IMR-90 (cell line): ENCODE measurements at regions not wholly inside any gene's neighbourhood (a gene's known extent, or its start where the extent isn't known, plus 50 kb on each side); places are given as distances from the start of the nearest gene placed in this dataset.

Source experiments
- ATAC-seq: fragments of 200-7000 bp; cut with Tn5 transposase; 2 replicates; pipeline ENCODE4 v1.9.1; 2020; ENCODE audit warnings: low read depth, mild to moderate bottlenecking, moderate library complexity
- BruUV-seq: library from RNA; stranded (reverse); fragments of 400-500 nt; replicated peaks from 2 replicates; lab custom pipeline; 2021; lab: Mats Ljungman, UMichigan
- CTCF ChIA-PET: fragments of 300-600 bp; formaldehyde crosslinking; extraction: SDS; loops from one replicate; lab custom pipeline; 2021; ENCODE audit warnings: antibody characterized with exemption; lab: Yijun Ruan, JAX
- POLR2A ChIA-PET: fragments of 300-600 bp; sonication (Branson Sonifier 250); formaldehyde crosslinking; loops from one replicate; lab custom pipeline; 2022; ENCODE audit warnings: antibody characterized with exemption; ENCODE audit not compliant: unreplicated experiment; lab: Charles Lee
- DNase-seq: peaks from one replicate; pipeline ENCODE4 v3.0.0; 2013
- H2AFZ ChIP-seq: replicated peaks from 2 replicates; pipeline ENCODE3; 2013; ENCODE audit warnings: low read length, mild to moderate bottlenecking; ENCODE audit not compliant: poor library complexity
- H2AK5ac ChIP-seq: 2 replicates; pipeline ENCODE4 v1.6.1; 2013; ENCODE audit warnings: low read depth, low read length, inconsistent platforms
- H2AK9ac ChIP-seq: replicated peaks from 2 replicates; pipeline ENCODE3; 2013; ENCODE audit warnings: mild to moderate bottlenecking, low read depth, low read length, moderate library complexity; ENCODE audit not compliant: poor library complexity
- H2BK120ac ChIP-seq: 2 replicates; pipeline ENCODE4 v1.6.1; 2013; ENCODE audit warnings: low read depth, low read length, inconsistent platforms
- H2BK15ac ChIP-seq: 3 replicates; pipeline ENCODE4 v1.6.1; 2013; ENCODE audit warnings: low read depth, low read length, inconsistent platforms
- H2BK20ac ChIP-seq: 2 replicates; pipeline ENCODE4 v1.6.1; 2013; ENCODE audit warnings: low read depth, mild to moderate bottlenecking, inconsistent platforms, low read length, moderate library complexity
- H2BK5ac ChIP-seq: 2 replicates; pipeline ENCODE4 v1.6.1; 2013; ENCODE audit warnings: mild to moderate bottlenecking, low read depth, low read length, inconsistent platforms; ENCODE audit not compliant: poor library complexity, severe bottlenecking
- H3K14ac ChIP-seq: replicated peaks from 2 replicates; pipeline ENCODE4 v1.6.1; 2013; ENCODE audit warnings: low read depth, low read length, inconsistent platforms
- H3K18ac ChIP-seq: 2 replicates; pipeline ENCODE4 v1.6.1; 2013; ENCODE audit warnings: low read depth, low read length, control low read depth
- H3K23ac ChIP-seq: 2 replicates; pipeline ENCODE4 v1.6.1; 2013; ENCODE audit warnings: low read depth, low read length, inconsistent platforms
- H3K27ac ChIP-seq: 2 replicates; pipeline ENCODE4 v1.5.1; 2013; ENCODE audit warnings: mild to moderate bottlenecking, control low read depth, low read length; ENCODE audit not compliant: insufficient read depth
- H3K27me3 ChIP-seq: 2 replicates; pipeline ENCODE4 v1.6.1; 2013; ENCODE audit warnings: low read length; ENCODE audit not compliant: control insufficient read depth, insufficient read depth
- H3K36me3 ChIP-seq: 2 replicates; pipeline ENCODE4 v1.6.1; 2013; ENCODE audit warnings: low read length, mixed read lengths; ENCODE audit not compliant: control insufficient read depth, insufficient read depth
- H3K4ac ChIP-seq: 2 replicates; pipeline ENCODE4 v1.6.1; 2013; ENCODE audit warnings: low read depth, low read length, inconsistent platforms
- H3K4me1 ChIP-seq: 2 replicates; pipeline ENCODE4 v1.6.1; 2013; ENCODE audit warnings: low read length, mixed read lengths; ENCODE audit not compliant: control insufficient read depth, insufficient read depth
- H3K4me2 ChIP-seq: 2 replicates; pipeline ENCODE4 v1.6.1; 2013; ENCODE audit warnings: low read depth, mild to moderate bottlenecking, control low read depth, low read length, moderate library complexity
- H3K4me3 ChIP-seq: 2 replicates; pipeline ENCODE4 v1.5.1; 2013; ENCODE audit warnings: low read depth, mild to moderate bottlenecking, control low read depth, low read length, moderate library complexity; ENCODE audit not compliant: insufficient read depth
- H3K56ac ChIP-seq: 2 replicates; pipeline ENCODE4 v1.6.1; 2013; ENCODE audit warnings: low read length, inconsistent platforms; ENCODE audit not compliant: insufficient read depth; ENCODE audit errors: extremely low read depth
- H3K79me1 ChIP-seq, 2 experiments: 2 replicates each; pipeline ENCODE4 v1.6.1; 2013; ENCODE audit warnings: low read length in 2 of 2, inconsistent platforms in 1 of 2, low read depth in 1 of 2
- H3K9ac ChIP-seq: 2 replicates; pipeline ENCODE4 v1.6.1; 2013; ENCODE audit warnings: low read depth, low read length, control low read depth
- H3K9me1 ChIP-seq: 2 replicates; pipeline ENCODE4 v1.6.1; 2013; ENCODE audit warnings: low read length, inconsistent platforms; ENCODE audit not compliant: insufficient read depth
- H3K9me3 ChIP-seq: 2 replicates; pipeline ENCODE4 v1.6.1; 2013; ENCODE audit warnings: low read length; ENCODE audit not compliant: control insufficient read depth, insufficient read depth
- H4K20me1 ChIP-seq: 2 replicates; pipeline ENCODE4 v1.6.1; 2013; ENCODE audit warnings: low read length, inconsistent platforms; ENCODE audit not compliant: insufficient read depth
- H4K5ac ChIP-seq: 2 replicates; pipeline ENCODE4 v1.6.1; 2013; ENCODE audit warnings: mild to moderate bottlenecking, low read depth, low read length, control low read depth
- H4K8ac ChIP-seq, 2 experiments: 2 replicates each; pipeline ENCODE4 v1.6.1; 2013; ENCODE audit warnings: low read depth in 2 of 2, low read length in 2 of 2, control low read depth in 1 of 2, inconsistent platforms in 1 of 2
- H4K91ac ChIP-seq: 2 replicates; pipeline ENCODE4 v1.6.1; 2013; ENCODE audit warnings: low read depth, low read length, inconsistent platforms; ENCODE audit not compliant: insufficient read depth
- BHLHE40 ChIP-seq: fragments of 150-350 bp; IDR thresholded peaks from 2 replicates; pipeline ENCODE4 v1.6.1; 2016; ENCODE audit warnings: mild to moderate bottlenecking, low read depth, low read length
- CEBPB ChIP-seq: IDR thresholded peaks from 2 replicates; pipeline ENCODE4 v1.6.1; 2012; ENCODE audit warnings: low read depth, low read length, improper control_type of control experiment
- MAZ ChIP-seq: IDR thresholded peaks from 2 replicates; pipeline ENCODE4 v1.6.1; 2012; ENCODE audit warnings: low read depth, mild to moderate bottlenecking, low read length, improper control_type of control experiment, moderate library complexity, borderline replicate concordance
- NFE2L2 ChIP-seq: fragments of 150-350 bp; IDR thresholded peaks from 2 replicates; pipeline ENCODE4 v1.6.1; 2016; ENCODE audit warnings: low read depth, mild to moderate bottlenecking, low read length
- POLR2A ChIP-seq: IDR thresholded peaks from 2 replicates; pipeline ENCODE4 v1.6.1; 2012; ENCODE audit warnings: mild to moderate bottlenecking, low read depth, low read length
- RAD21 ChIP-seq: IDR thresholded peaks from 2 replicates; pipeline ENCODE4 v1.6.1; 2012; ENCODE audit warnings: low read length, improper control_type of control experiment
- RCOR1 ChIP-seq: IDR thresholded peaks from 2 replicates; pipeline ENCODE4 v1.6.1; 2012; ENCODE audit warnings: mild to moderate bottlenecking, low read length, improper control_type of control experiment; ENCODE audit not compliant: insufficient replicate concordance
- RFX5 ChIP-seq: IDR thresholded peaks from 2 replicates; pipeline ENCODE4 v1.8.0; 2012; ENCODE audit warnings: low read depth, mild to moderate bottlenecking, low read length, moderate library complexity
- SMC3 ChIP-seq: fragments of 150-350 bp; IDR thresholded peaks from 2 replicates; pipeline ENCODE4 v1.6.1; 2016; ENCODE audit warnings: low read depth, mild to moderate bottlenecking, antibody characterized with exemption, low read length, moderate library complexity
- WGBS, 2 experiments: methylation state at CpG; one replicate each; pipeline versions ENCODE4 v1.1.5 to v1.1.7; 2013; ENCODE audit warnings: missing lambda C conversion rate in 2 of 2; ENCODE audit not compliant: insufficient read length in 1 of 2; ENCODE audit errors: extremely low coverage in 2 of 2; 5-methylcytosine and 5-hydroxymethylcytosine counted together
- dilution Hi-C: fragments of 300-500 bp; cut with HindIII; formaldehyde crosslinking; loops from one replicate; pipeline ENCODE4 v1.14.3; 2018; ENCODE audit warnings: low sequenced_read_pairs; ENCODE audit not compliant: unreplicated experiment
- in situ Hi-C: fragments of 300-500 bp; cut with MboI; formaldehyde crosslinking; loops from 3 replicates; pipeline ENCODE4 v1.14.3; 2019; ENCODE audit warnings: low sequenced_read_pairs, inconsistent platforms, mixed read lengths
- intact Hi-C: fragments of 100-400 bp; cut with micrococcal nuclease; formaldehyde crosslinking; loops from 2 replicates; pipeline ENCODE4 v1.10.0; 2022
- TF ChIP-seq, protein P1 (sequence below): fragments of 150-350 bp; IDR thresholded peaks from 2 replicates; pipeline ENCODE4 v1.6.1; 2016; ENCODE audit warnings: low read depth, mild to moderate bottlenecking, low read length, moderate library complexity, borderline replicate concordance
- TF ChIP-seq, protein P2 (sequence below): fragments of 150-350 bp; IDR thresholded peaks from 2 replicates; pipeline ENCODE4 v1.6.1; 2017; ENCODE audit warnings: mild to moderate bottlenecking, antibody characterized with exemption, low read length, low read depth
- TF ChIP-seq, protein P3 (sequence below): conservative IDR thresholded peaks from 2 replicates; pipeline ENCODE4 v1.5.1; 2012; ENCODE audit warnings: mild to moderate bottlenecking, low read depth, low read length, improper control_type of control experiment

DNA sequence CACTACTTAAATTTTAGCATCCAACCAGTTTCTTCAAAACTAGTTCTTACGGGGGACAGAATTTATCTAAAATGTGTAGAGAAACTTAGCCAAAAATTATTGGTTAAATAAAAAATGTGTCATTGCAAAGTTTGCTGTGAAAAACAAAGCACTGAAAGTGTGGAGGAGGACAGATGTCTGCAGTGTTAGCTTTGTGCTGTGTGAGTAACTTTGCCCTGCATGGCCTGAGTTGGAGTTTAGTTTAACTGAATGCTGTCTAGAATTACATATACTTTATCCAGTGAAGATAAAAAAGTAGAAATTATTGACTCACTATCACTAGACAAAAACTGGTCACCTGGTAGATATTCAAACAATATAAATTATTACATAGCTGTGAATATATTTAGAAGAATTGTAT is 1225.2 kb upstream of the CELF4 start:
- H2BK15ac ChIP-seq: no peak overlapping the region
- H3K4ac ChIP-seq: no peak overlapping the region
- no peak overlapping the region for H4K5ac ChIP-seq
- no peak for TF ChIP-seq CEBPB
- no peak for TF ChIP-seq SMC3
- TF ChIP-seq RAD21: no peak
- no peak for TF ChIP-seq NFE2L2
- TF ChIP-seq, protein P1, sequence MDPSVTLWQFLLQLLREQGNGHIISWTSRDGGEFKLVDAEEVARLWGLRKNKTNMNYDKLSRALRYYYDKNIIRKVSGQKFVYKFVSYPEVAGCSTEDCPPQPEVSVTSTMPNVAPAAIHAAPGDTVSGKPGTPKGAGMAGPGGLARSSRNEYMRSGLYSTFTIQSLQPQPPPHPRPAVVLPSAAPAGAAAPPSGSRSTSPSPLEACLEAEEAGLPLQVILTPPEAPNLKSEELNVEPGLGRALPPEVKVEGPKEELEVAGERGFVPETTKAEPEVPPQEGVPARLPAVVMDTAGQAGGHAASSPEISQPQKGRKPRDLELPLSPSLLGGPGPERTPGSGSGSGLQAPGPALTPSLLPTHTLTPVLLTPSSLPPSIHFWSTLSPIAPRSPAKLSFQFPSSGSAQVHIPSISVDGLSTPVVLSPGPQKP: no peak
- no peak for TF ChIP-seq POLR2A
- no peak for TF ChIP-seq RCOR1
- TF ChIP-seq BHLHE40: no peak
- TF ChIP-seq MAZ: no peak
- TF ChIP-seq, protein P2, sequence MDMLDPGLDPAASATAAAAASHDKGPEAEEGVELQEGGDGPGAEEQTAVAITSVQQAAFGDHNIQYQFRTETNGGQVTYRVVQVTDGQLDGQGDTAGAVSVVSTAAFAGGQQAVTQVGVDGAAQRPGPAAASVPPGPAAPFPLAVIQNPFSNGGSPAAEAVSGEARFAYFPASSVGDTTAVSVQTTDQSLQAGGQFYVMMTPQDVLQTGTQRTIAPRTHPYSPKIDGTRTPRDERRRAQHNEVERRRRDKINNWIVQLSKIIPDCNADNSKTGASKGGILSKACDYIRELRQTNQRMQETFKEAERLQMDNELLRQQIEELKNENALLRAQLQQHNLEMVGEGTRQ: no peak
- TF ChIP-seq, protein P3, sequence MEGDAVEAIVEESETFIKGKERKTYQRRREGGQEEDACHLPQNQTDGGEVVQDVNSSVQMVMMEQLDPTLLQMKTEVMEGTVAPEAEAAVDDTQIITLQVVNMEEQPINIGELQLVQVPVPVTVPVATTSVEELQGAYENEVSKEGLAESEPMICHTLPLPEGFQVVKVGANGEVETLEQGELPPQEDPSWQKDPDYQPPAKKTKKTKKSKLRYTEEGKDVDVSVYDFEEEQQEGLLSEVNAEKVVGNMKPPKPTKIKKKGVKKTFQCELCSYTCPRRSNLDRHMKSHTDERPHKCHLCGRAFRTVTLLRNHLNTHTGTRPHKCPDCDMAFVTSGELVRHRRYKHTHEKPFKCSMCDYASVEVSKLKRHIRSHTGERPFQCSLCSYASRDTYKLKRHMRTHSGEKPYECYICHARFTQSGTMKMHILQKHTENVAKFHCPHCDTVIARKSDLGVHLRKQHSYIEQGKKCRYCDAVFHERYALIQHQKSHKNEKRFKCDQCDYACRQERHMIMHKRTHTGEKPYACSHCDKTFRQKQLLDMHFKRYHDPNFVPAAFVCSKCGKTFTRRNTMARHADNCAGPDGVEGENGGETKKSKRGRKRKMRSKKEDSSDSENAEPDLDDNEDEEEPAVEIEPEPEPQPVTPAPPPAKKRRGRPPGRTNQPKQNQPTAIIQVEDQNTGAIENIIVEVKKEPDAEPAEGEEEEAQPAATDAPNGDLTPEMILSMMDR: no peak
- TF ChIP-seq RFX5: no peak
- H3K18ac ChIP-seq: no peak overlapping the region
- POLR2A ChIA-PET: no interaction called here
- no peak for ATAC-seq
- no peaks in the 10 kb centered on the region for H3K36me3 ChIP-seq
- in situ Hi-C loops: no loop called here
- H2AK9ac ChIP-seq: no peak overlapping the region
- H2AK5ac ChIP-seq: no peak overlapping the region
- H3K9me1 ChIP-seq: no peaks in the 10 kb centered on the region
- no peak overlapping the region for H3K4me2 ChIP-seq
- H3K4me1 ChIP-seq: no peaks in the 10 kb centered on the region
- intact Hi-C loops: no loop called here
- no peak overlapping the region for H3K56ac ChIP-seq
- H2BK5ac ChIP-seq: no peak overlapping the region
- H3K14ac ChIP-seq: no peak overlapping the region
- CTCF ChIA-PET: no interaction called here
- no peak overlapping the region for H3K27ac ChIP-seq
- no peak overlapping the region for H4K91ac ChIP-seq
- WGBS, 2 experiments: no CpG with 5 or more reads among the region's 1 CpG
- no peak overlapping the region for H2BK120ac ChIP-seq
- H4K20me1 ChIP-seq: no peaks in the 10 kb centered on the region
- H2BK20ac ChIP-seq: no peak overlapping the region
- H3K9me3 ChIP-seq: no peaks in the 10 kb centered on the region; the same call in none of the 2 replicates
- H3K27me3 ChIP-seq: no peaks in the 10 kb centered on the region
- no peak overlapping the region for H2AFZ ChIP-seq
- DNase-seq: no peak
- H3K4me3 ChIP-seq: no peak overlapping the region
- no TSS peak for BruUV-seq
- H3K79me1 ChIP-seq: no peaks in the 10 kb centered on the region
- no peak overlapping the region for H3K9ac ChIP-seq
- dilution Hi-C loops: no loop called here
- H4K8ac ChIP-seq: no peak overlapping the region
- H3K23ac ChIP-seq: no peak overlapping the region
